ENCODE measurements at regions not wholly inside any gene's neighbourhood (a gene's known extent, or its start where the extent isn't known, plus 50 kb on each side); places are given as distances from the start of the nearest gene placed in this dataset.

DNA sequence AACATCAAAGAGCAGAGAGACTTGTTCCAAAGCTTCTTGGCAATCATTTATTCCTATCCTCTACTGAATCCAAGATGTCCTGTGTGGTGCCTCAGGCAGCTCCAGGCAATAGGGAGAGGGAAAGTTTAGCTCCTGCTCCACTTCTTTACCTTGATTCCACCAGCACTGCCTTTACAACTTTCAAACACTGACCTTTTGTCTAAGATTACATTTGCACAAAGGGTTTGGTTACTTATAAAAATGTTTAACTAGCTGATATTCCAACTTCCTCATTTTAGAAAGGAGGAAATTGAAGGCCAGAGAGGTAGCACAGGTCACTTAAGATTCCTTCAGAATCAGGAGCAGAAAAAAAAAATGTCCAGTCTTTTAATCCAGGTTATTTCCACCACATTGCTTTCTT lies 192.7 kb downstream of the BTG1 start:
- Histone ChIP-seq H3K4me1 (peaks cover 0 to 33% (median 9%) of the 10 kb centered on the region in 4 donors), H3K27ac (peak overlapping the region; percentile 64 to 72 (median 70)), H3K27me3 (no peaks in the 10 kb centered on the region), H3K36me3 (no peaks in the 10 kb centered on the region), H3K4me3 (no peak overlapping the region), H3K9me3 (no peaks in the 10 kb centered on the region)
- in situ Hi-C loops (cut with MboI; ENCODE audit: low pct_ligation_motif_present in 1 of 4, low pct_unique_long_range_greater_than_20kb in 1 of 4, low sequenced_read_pairs in 3 of 4) (no loop called here), intact Hi-C loops (cut with DNase I; ENCODE audit: low total_unique reads) (no loop called here)
- TF ChIP-seq POLR2AphosphoS5 (IDR thresholded peaks at IDR 0.05), result peak in 2 of 3 donors; percentile 8 to 29
- TF ChIP-seq, protein P1, sequence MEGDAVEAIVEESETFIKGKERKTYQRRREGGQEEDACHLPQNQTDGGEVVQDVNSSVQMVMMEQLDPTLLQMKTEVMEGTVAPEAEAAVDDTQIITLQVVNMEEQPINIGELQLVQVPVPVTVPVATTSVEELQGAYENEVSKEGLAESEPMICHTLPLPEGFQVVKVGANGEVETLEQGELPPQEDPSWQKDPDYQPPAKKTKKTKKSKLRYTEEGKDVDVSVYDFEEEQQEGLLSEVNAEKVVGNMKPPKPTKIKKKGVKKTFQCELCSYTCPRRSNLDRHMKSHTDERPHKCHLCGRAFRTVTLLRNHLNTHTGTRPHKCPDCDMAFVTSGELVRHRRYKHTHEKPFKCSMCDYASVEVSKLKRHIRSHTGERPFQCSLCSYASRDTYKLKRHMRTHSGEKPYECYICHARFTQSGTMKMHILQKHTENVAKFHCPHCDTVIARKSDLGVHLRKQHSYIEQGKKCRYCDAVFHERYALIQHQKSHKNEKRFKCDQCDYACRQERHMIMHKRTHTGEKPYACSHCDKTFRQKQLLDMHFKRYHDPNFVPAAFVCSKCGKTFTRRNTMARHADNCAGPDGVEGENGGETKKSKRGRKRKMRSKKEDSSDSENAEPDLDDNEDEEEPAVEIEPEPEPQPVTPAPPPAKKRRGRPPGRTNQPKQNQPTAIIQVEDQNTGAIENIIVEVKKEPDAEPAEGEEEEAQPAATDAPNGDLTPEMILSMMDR (IDR thresholded peaks at IDR 0.05), result no peak
- no peak for TF ChIP-seq POLR2A (IDR thresholded peaks at IDR 0.05)
- DNase-seq, result peak; percentile 27

DNA sequence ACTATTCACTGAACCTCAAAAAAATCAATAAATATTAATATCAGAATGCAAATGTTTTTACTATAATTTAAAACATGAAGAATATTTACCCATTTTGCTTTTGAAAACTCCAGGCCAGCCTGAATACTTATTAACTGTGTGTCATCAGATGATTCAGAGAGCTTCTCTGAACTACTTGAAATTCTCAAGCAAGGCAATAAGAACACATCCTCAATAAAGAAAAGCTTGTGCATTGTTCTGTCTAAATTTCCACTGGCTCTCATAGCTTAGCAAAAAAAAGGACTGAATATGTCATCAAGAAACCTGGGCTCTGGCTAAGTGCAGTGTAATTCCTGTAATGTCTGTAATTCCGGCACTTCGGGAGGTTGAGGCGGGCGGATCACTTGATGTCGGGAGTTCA lies 194.1 kb downstream of the BTG1 start:
- Histone ChIP-seq H3K4me3 (no peak overlapping the region), H3K9me3 (no peaks in the 10 kb centered on the region), H3K27ac (peak overlapping the region in 2 of 4 donors; percentile 69 to 72), H3K4me1 (peaks cover 0 to 33% (median 9%) of the 10 kb centered on the region in 4 donors), H3K36me3 (no peaks in the 10 kb centered on the region), H3K27me3 (no peaks in the 10 kb centered on the region)
- TF ChIP-seq POLR2AphosphoS5 (IDR thresholded peaks at IDR 0.05), result no peak
- no peak for TF ChIP-seq EP300 (IDR thresholded peaks at IDR 0.05; ENCODE audit: low read depth)
- TF ChIP-seq POLR2A (IDR thresholded peaks at IDR 0.05), result no peak
- TF ChIP-seq, protein P1 (IDR thresholded peaks at IDR 0.05), result no peak
- DNase-seq, result no peak
- WGBS, 2 donors (ENCODE audit: low coverage in 1 of 2), result 97 to 100% methylated on average over 3 to 5 of the region's 5 CpGs
- in situ Hi-C loops (cut with MboI; ENCODE audit: low pct_ligation_motif_present in 1 of 4, low pct_unique_long_range_greater_than_20kb in 1 of 4, low sequenced_read_pairs in 3 of 4), result no loop called here
- intact Hi-C loops (cut with DNase I; ENCODE audit: low total_unique reads), result no loop called here

DNA sequence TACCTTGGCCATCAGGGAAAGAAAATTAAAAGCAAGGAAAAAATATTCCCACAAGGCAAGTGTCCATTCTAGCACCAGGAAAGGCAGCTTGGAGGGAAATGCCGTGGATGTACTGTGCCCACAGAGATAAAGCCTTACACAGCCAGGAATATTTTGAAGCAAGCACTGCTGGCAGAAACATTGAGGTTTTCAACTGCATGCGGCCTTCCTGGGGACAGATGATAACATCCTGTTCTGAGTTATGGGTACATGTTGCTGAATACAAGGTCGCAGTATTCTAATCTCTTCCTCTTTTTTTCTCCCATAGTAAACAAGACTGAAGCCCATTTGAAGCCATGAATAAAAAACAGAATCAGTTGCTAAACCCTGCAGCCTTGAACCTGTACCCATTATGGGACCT lies 197.1 kb downstream of the BTG1 start:
- DNase-seq, result peak; percentile 13
- TF ChIP-seq POLR2AphosphoS5 (IDR thresholded peaks at IDR 0.05) (no peak), EP300 (IDR thresholded peaks at IDR 0.05; ENCODE audit: low read depth) (no peak)
- Histone ChIP-seq H3K4me1 (peaks cover 0 to 23% (median 3%) of the 10 kb centered on the region in 4 donors), H3K9me3 (no peaks in the 10 kb centered on the region), H3K27ac (no peak overlapping the region), H3K27me3 (no peaks in the 10 kb centered on the region), H3K36me3 (no peaks in the 10 kb centered on the region), H3K4me3 (no peak overlapping the region)
- intact Hi-C loops (cut with DNase I; ENCODE audit: low total_unique reads), result no loop called here
- 73 to 100% methylated on average over 1 to 3 of the region's 3 CpGs for WGBS, 2 donors (ENCODE audit: low coverage in 1 of 2)
- in situ Hi-C loops (cut with MboI; ENCODE audit: low pct_ligation_motif_present in 1 of 4, low pct_unique_long_range_greater_than_20kb in 1 of 4, low sequenced_read_pairs in 3 of 4), result no loop called here

DNA sequence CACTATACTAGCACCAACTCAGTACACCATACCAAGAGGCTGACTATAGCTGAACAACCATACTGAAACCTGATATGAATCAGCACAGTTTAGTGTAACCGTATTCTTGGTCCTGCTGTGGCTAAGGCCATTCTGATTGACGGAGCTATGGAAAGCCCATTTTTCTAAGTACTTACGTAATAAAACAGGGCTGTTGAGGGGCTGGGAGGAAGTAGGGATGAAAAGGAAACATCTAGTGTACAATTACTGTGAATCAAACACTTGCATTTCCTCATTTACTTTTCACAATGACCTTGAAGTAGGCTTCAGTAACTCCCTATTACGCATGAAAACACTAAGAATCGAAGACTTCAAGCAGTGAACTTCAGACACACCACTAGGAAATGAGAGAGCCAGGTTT lies 198.2 kb downstream of the BTG1 start:
- Histone ChIP-seq H3K27me3 (no peaks in the 10 kb centered on the region), H3K4me1 (peaks cover 0 to 13% (median 0%) of the 10 kb centered on the region in 4 donors), H3K4me3 (no peak overlapping the region), H3K9me3 (no peaks in the 10 kb centered on the region), H3K36me3 (no peaks in the 10 kb centered on the region), H3K27ac (no peak overlapping the region)
- TF ChIP-seq, protein P1 (IDR thresholded peaks at IDR 0.05), result no peak
- no peak for TF ChIP-seq POLR2A (IDR thresholded peaks at IDR 0.05)
- no peak for TF ChIP-seq POLR2AphosphoS5 (IDR thresholded peaks at IDR 0.05)
- no peak for TF ChIP-seq EP300 (IDR thresholded peaks at IDR 0.05; ENCODE audit: low read depth)
- intact Hi-C loops (cut with DNase I; ENCODE audit: low total_unique reads) (no loop called here), in situ Hi-C loops (cut with MboI; ENCODE audit: low pct_ligation_motif_present in 1 of 4, low pct_unique_long_range_greater_than_20kb in 1 of 4, low sequenced_read_pairs in 3 of 4) (no loop called here)
- 62 to 73% methylated on average over 5 of the region's 5 CpGs for WGBS, 2 donors (ENCODE audit: low coverage in 1 of 2)
- DNase-seq, result no peak

DNA sequence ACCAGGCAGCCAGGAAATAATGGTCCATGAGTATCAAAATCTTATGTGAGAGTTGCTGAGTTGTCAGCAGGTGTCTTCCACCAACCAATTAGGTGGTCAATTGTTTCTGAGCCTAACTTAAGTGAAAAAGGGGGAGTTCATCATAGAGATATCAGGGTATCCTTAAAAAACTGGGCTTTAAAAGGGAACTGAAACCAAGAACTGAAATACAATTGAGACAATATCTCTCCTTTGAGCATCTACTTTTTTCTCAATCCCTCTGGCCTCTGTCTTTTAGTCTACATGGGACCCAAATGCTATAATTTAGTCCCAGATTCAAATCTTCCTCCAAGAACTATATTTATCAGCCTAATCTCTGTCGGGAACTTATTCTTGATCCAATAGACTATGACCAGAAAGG lies 201.0 kb downstream of the BTG1 start:
- DNase-seq, result no peak
- Histone ChIP-seq H3K4me3 (no peak overlapping the region), H3K27me3 (no peaks in the 10 kb centered on the region), H3K9me3 (no peaks in the 10 kb centered on the region), H3K27ac (no peak overlapping the region), H3K36me3 (no peaks in the 10 kb centered on the region), H3K4me1 (no peaks in the 10 kb centered on the region)
- no peak for TF ChIP-seq EP300 (IDR thresholded peaks at IDR 0.05; ENCODE audit: low read depth)
- TF ChIP-seq, protein P1 (IDR thresholded peaks at IDR 0.05), result no peak
- WGBS, 2 donors (ENCODE audit: low coverage in 1 of 2), result 43 to 87% methylated on average over 1 of the region's 1 CpG
- intact Hi-C loops (cut with DNase I; ENCODE audit: low total_unique reads), result no loop called here
- in situ Hi-C loops (cut with MboI; ENCODE audit: low pct_ligation_motif_present in 1 of 4, low pct_unique_long_range_greater_than_20kb in 1 of 4, low sequenced_read_pairs in 3 of 4), result no loop called here
